Loucy (cell line): ENCODE measurements at regions not wholly inside any gene's neighbourhood (a gene's known extent, or its start where the extent isn't known, plus 50 kb on each side); places are given as distances from the start of the nearest gene placed in this dataset.

Experiments used
- H2AFZ ChIP-seq: fragments of 200-600 bp; sonication (generic); 2 replicates; pipeline ENCODE4 v1.6.0; 2016; ENCODE audit warnings: antibody characterized with exemption, mild to moderate bottlenecking, low read length, moderate library complexity
- H3F3A ChIP-seq: fragments of 200-600 bp; 2 replicates; pipeline ENCODE4 v1.6.0; 2016; ENCODE audit warnings: antibody characterized with exemption, low read depth, mild to moderate bottlenecking
- H3K27me3 ChIP-seq: fragments of 200-600 bp; sonication (generic); 2 replicates; pipeline ENCODE4 v1.6.1; 2014; ENCODE audit warnings: low read length, mild to moderate bottlenecking; ENCODE audit not compliant: insufficient read depth, poor library complexity, severe bottlenecking
- H3K36me3 ChIP-seq: fragments of 200-600 bp; sonication (generic); 2 replicates; pipeline ENCODE4 v1.6.1; 2016; ENCODE audit warnings: low read length; ENCODE audit not compliant: insufficient read depth
- H3K4me1 ChIP-seq: fragments of 200-600 bp; sonication (generic); 2 replicates; pipeline ENCODE4 v1.5.1; 2014; ENCODE audit warnings: low read length, mild to moderate bottlenecking; ENCODE audit not compliant: insufficient read depth, poor library complexity, severe bottlenecking
- H3K4me2 ChIP-seq: fragments of 200-600 bp; sonication (generic); 2 replicates; pipeline ENCODE4 v1.6.0; 2014; ENCODE audit warnings: antibody characterized with exemption, low read length, low read depth, mild to moderate bottlenecking; ENCODE audit not compliant: poor library complexity, severe bottlenecking
- H3K4me3 ChIP-seq: fragments of 200-600 bp; sonication (generic); 2 replicates; pipeline ENCODE4 v1.5.1; 2014; ENCODE audit warnings: low read length, mild to moderate bottlenecking, mixed read lengths; ENCODE audit not compliant: poor library complexity, severe bottlenecking
- H3K79me2 ChIP-seq: fragments of 200-600 bp; sonication (generic); 2 replicates; pipeline ENCODE4 v1.6.1; 2014; ENCODE audit warnings: low read length; ENCODE audit not compliant: insufficient read depth
- H3K9ac ChIP-seq: fragments of 200-600 bp; sonication (generic); 2 replicates; pipeline ENCODE4 v1.6.0; 2014; ENCODE audit warnings: mild to moderate bottlenecking, low read depth, low read length, moderate library complexity; ENCODE audit not compliant: poor library complexity, severe bottlenecking
- H3K9me2 ChIP-seq: fragments of 200-600 bp; sonication (generic); replicated peaks from 2 replicates; pipeline ENCODE4 v1.6.1; 2016; ENCODE audit warnings: low read depth, low read length, mixed read lengths
- H3K9me3 ChIP-seq: fragments of 200-600 bp; sonication (generic); 2 replicates; pipeline ENCODE4 v1.6.1; 2014; ENCODE audit warnings: mild to moderate bottlenecking, antibody characterized with exemption, low read length, low read depth; ENCODE audit not compliant: insufficient read depth
- H4K20me1 ChIP-seq: fragments of 200-600 bp; sonication (generic); 2 replicates; pipeline ENCODE4 v1.6.0; 2014; ENCODE audit warnings: antibody characterized with exemption, low read length, mild to moderate bottlenecking; ENCODE audit not compliant: insufficient read depth, poor library complexity, severe bottlenecking
- CTCF ChIP-seq: fragments of 200-600 bp; sonication (generic); conservative IDR thresholded peaks from 2 replicates; pipeline ENCODE4 v1.5.1; 2014; ENCODE audit warnings: mild to moderate bottlenecking, antibody characterized with exemption, low read length
- EZH2phosphoT487 ChIP-seq: fragments of 200-600 bp; IDR thresholded peaks from 2 replicates; pipeline ENCODE4 v1.6.1; 2018; ENCODE audit warnings: antibody characterized with exemption, mild to moderate bottlenecking, moderate library complexity, borderline replicate concordance

- no peak overlapping the region for H3K9ac ChIP-seq
- no peaks in the 10 kb centered on the region for H3K9me2 ChIP-seq
- no peak overlapping the region for H3K4me2 ChIP-seq
- TF ChIP-seq EZH2phosphoT487: no peak
- H3F3A ChIP-seq: no peaks in the 10 kb centered on the region
- no peaks in the 10 kb centered on the region for H3K27me3 ChIP-seq
- H3K9me3 ChIP-seq: no peaks in the 10 kb centered on the region
- H3K4me3 ChIP-seq: no peak overlapping the region
- no peaks in the 10 kb centered on the region for H3K4me1 ChIP-seq
- no peaks in the 10 kb centered on the region for H3K36me3 ChIP-seq
- H2AFZ ChIP-seq: no peak overlapping the region
- H4K20me1 ChIP-seq: no peaks in the 10 kb centered on the region
- H3K79me2 ChIP-seq: no peaks in the 10 kb centered on the region
These were observed 1424.5 kb upstream of the NUDT12 start for GRCh38 chr5:104987074-104987473.

GRCh38 chr5:104977529-104977928 lies 1414.9 kb upstream of the NUDT12 start:
- TF ChIP-seq EZH2phosphoT487 (no peak), CTCF (no peak)
- no peak overlapping the region for H3K4me3 ChIP-seq
- no peaks in the 10 kb centered on the region for H3K79me2 ChIP-seq
- no peak overlapping the region for H3K4me2 ChIP-seq
- H3K27me3 ChIP-seq: no peaks in the 10 kb centered on the region
- no peaks in the 10 kb centered on the region for H3K9me3 ChIP-seq
- no peaks in the 10 kb centered on the region for H4K20me1 ChIP-seq
- H2AFZ ChIP-seq: no peak overlapping the region
- no peaks in the 10 kb centered on the region for H3F3A ChIP-seq
- no peak overlapping the region for H3K9ac ChIP-seq
- no peaks in the 10 kb centered on the region for H3K4me1 ChIP-seq
- no peaks in the 10 kb centered on the region for H3K36me3 ChIP-seq
- H3K9me2 ChIP-seq: no peaks in the 10 kb centered on the region

- Histone ChIP-seq H3K79me2 (no peaks in the 10 kb centered on the region), H3K4me1 (no peaks in the 10 kb centered on the region), H4K20me1 (no peaks in the 10 kb centered on the region), H3K27me3 (no peaks in the 10 kb centered on the region), H3K9ac (no peak overlapping the region), H3K9me2 (no peaks in the 10 kb centered on the region), H3K4me3 (no peak overlapping the region), H3K36me3 (no peaks in the 10 kb centered on the region), H2AFZ (no peak overlapping the region), H3F3A (no peaks in the 10 kb centered on the region), H3K9me3 (no peaks in the 10 kb centered on the region), H3K4me2 (no peak overlapping the region)
- no peak for TF ChIP-seq CTCF
- no peak for TF ChIP-seq EZH2phosphoT487
These were observed 1405.3 kb upstream of the NUDT12 start for GRCh38 chr5:104967806-104968410.

- no peaks in the 10 kb centered on the region for H3K27me3 ChIP-seq
- H2AFZ ChIP-seq: no peak overlapping the region
- H3K4me1 ChIP-seq: no peaks in the 10 kb centered on the region
- H3F3A ChIP-seq: no peaks in the 10 kb centered on the region
- H3K4me2 ChIP-seq: no peak overlapping the region
- H3K36me3 ChIP-seq: no peaks in the 10 kb centered on the region
- H4K20me1 ChIP-seq: no peaks in the 10 kb centered on the region
- H3K9me3 ChIP-seq: no peaks in the 10 kb centered on the region
- H3K9ac ChIP-seq: no peak overlapping the region
- H3K9me2 ChIP-seq: no peaks in the 10 kb centered on the region
- H3K79me2 ChIP-seq: no peaks in the 10 kb centered on the region
- TF ChIP-seq EZH2phosphoT487 (no peak), CTCF (no peak)
- H3K4me3 ChIP-seq: no peak overlapping the region
These were observed 1402.4 kb upstream of the NUDT12 start for GRCh38 chr5:104965006-104965405.
